ENCODE measurements at regions not wholly inside any gene's neighbourhood (a gene's known extent, or its start where the extent isn't known, plus 50 kb on each side); places are given as distances from the start of the nearest gene placed in this dataset.

- TF ChIP-seq CTCF (IDR thresholded peaks at IDR 0.05): no peak
- no peak for TF ChIP-seq POLR2A (IDR thresholded peaks at IDR 0.05)
- TF ChIP-seq EP300 (IDR thresholded peaks at IDR 0.05): no peak
- no peak for TF ChIP-seq POLR2AphosphoS5 (IDR thresholded peaks at IDR 0.05)
Measured at GRCh38 chr14:29178971-29179370, 412.4 kb downstream of the FOXG1 start.
